SH-SY5Y (cell line): ENCODE measurements at regions not wholly inside any gene's neighbourhood (a gene's known extent, or its start where the extent isn't known, plus 50 kb on each side); places are given as distances from the start of the nearest gene placed in this dataset.

Source experiments
- GATA2 ChIP-seq: IDR thresholded peaks from 2 replicates; pipeline ENCODE4 v1.6.1; 2011; ENCODE audit warnings: mild to moderate bottlenecking, low read depth, low read length
- GATA3 ChIP-seq: IDR thresholded peaks from 2 replicates; pipeline ENCODE4 v1.6.1; 2011; ENCODE audit warnings: low read depth, mild to moderate bottlenecking, low read length, moderate library complexity

GRCh38 chr11:92384358-92384757 lies 159.7 kb downstream of the FAT3 start:
- no peak for TF ChIP-seq GATA2
- no peak for TF ChIP-seq GATA3

GRCh38 chr11:92384802-92385201 lies 160.2 kb downstream of the FAT3 start:
- TF ChIP-seq GATA3 = no peak

- TF ChIP-seq GATA3 = no peak
- no peak for TF ChIP-seq GATA2
Measured at GRCh38 chr11:92386577-92386976, 162.0 kb downstream of the FAT3 start.

GRCh38 chr11:92387859-92388258 lies 163.2 kb downstream of the FAT3 start:
- TF ChIP-seq GATA2 = 0 out of 2 replicates have a peak, but pooled peaks have one; percentile 33
- TF ChIP-seq GATA3 = no peak

- no peak for TF ChIP-seq GATA3
- no peak for TF ChIP-seq GATA2
Measured at GRCh38 chr11:92388380-92388779, 163.8 kb downstream of the FAT3 start.

- TF ChIP-seq GATA2 (no peak), GATA3 (no peak)
Measured at GRCh38 chr11:92390783-92391182, 166.2 kb downstream of the FAT3 start.

GRCh38 chr11:92391364-92391763 lies 166.7 kb downstream of the FAT3 start:
- no peak for TF ChIP-seq GATA2
- no peak for TF ChIP-seq GATA3

- TF ChIP-seq GATA3 = no peak
- no peak for TF ChIP-seq GATA2
Measured at GRCh38 chr11:92391808-92392207, 167.2 kb downstream of the FAT3 start.

GRCh38 chr11:92393218-92393617 lies 168.6 kb downstream of the FAT3 start:
- TF ChIP-seq GATA2 (peak; percentile 21; the same call in 1 of the 2 replicates), GATA3 (no peak)

GRCh38 chr11:92396133-92396532 lies 171.5 kb downstream of the FAT3 start:
- no peak for TF ChIP-seq GATA3
- no peak for TF ChIP-seq GATA2

- TF ChIP-seq GATA3 = no peak
- TF ChIP-seq GATA2 = no peak
Measured at GRCh38 chr11:92397221-92397755, 172.7 kb downstream of the FAT3 start.

- TF ChIP-seq GATA3 = no peak
- TF ChIP-seq GATA2 = no peak
Measured at GRCh38 chr11:92399705-92400104, 175.1 kb downstream of the FAT3 start.

GRCh38 chr11:92401520-92401919 lies 176.9 kb downstream of the FAT3 start:
- TF ChIP-seq GATA3 (no peak), GATA2 (no peak)

- TF ChIP-seq GATA2 = no peak
- TF ChIP-seq GATA3 = no peak
Measured at GRCh38 chr11:92406472-92406871, 181.9 kb downstream of the FAT3 start.

GRCh38 chr11:92409355-92409754 lies 184.7 kb downstream of the FAT3 start:
- no peak for TF ChIP-seq GATA3
- TF ChIP-seq GATA2 = no peak

GRCh38 chr11:92409956-92410355 lies 185.3 kb downstream of the FAT3 start:
- no peak for TF ChIP-seq GATA2
- no peak for TF ChIP-seq GATA3
